Frontal cortex (tissue), 1 donor: ENCODE measurements at regions not wholly inside any gene's neighbourhood (a gene's known extent, or its start where the extent isn't known, plus 50 kb on each side); places are given as distances from the start of the nearest gene placed in this dataset. TPM values are rescaled to one million over a fixed set of nuclear protein-coding genes. Genes with fewer than 3 reads are reported as not detected.

ENCODE experiments used
- small RNA-seq: library from RNA; depleted of rRNA; stranded (forward); fragments of <200 nt; gene quantifications from one replicate; pipeline ENCODE3, GENCODE V24; 2014

Small RNAs in the stretch of these regions (small RNA-seq; reads per million reads assigned to genes)
- gene MIR563, result not detected
